CD14-positive monocyte (primary cell): ENCODE measurements at regions not wholly inside any gene's neighbourhood (a gene's known extent, or its start where the extent isn't known, plus 50 kb on each side); places are given as distances from the start of the nearest gene placed in this dataset.

Experiments
- DNase-seq, 3 donors: peaks; one replicate each; pipeline ENCODE4 v3.0.0-alpha.2; 2011 to 2022
- H2AFZ ChIP-seq: 2 replicates; pipeline ENCODE4 v1.6.0; 2012; ENCODE audit warnings: mild to moderate bottlenecking, low read depth, low read length, inconsistent platforms; ENCODE audit not compliant: insufficient read depth, poor library complexity, severe bottlenecking
- H3K27ac ChIP-seq, 2 donors: 1 replicate in 1 of 2; 2 replicates in 1 of 2; pipeline ENCODE4 v1.5.1; 2012 to 2013; ENCODE audit warnings: low read length in 2 of 2, control low read depth in 1 of 2, inconsistent platforms in 1 of 2, low read depth in 1 of 2, mild to moderate bottlenecking in 1 of 2
- H3K27me3 ChIP-seq, 2 donors: one replicate each; pipeline versions ENCODE4 v1.6.0 to v1.6.1; 2011 to 2013; ENCODE audit warnings: low read length in 2 of 2; ENCODE audit not compliant: control insufficient read depth in 2 of 2, insufficient read depth in 2 of 2
- H3K36me3 ChIP-seq, 2 donors: replicated peaks in 1 of 2; 1 replicate in 1 of 2; 2 replicates in 1 of 2; pipeline versions ENCODE4 v1.5.1 to v1.6.1; 2012 to 2013; ENCODE audit warnings: low read length in 2 of 2, control low read depth in 1 of 2, inconsistent platforms in 1 of 2, mild to moderate bottlenecking in 1 of 2; ENCODE audit not compliant: insufficient read depth in 2 of 2, control insufficient read depth in 1 of 2
- H3K4me1 ChIP-seq, 2 donors: 1 replicate in 1 of 2; 2 replicates in 1 of 2; pipeline versions ENCODE4 v1.5.1 to v1.6.1; 2012 to 2013; ENCODE audit warnings: low read length in 2 of 2, control low read depth in 1 of 2, inconsistent platforms in 1 of 2, mild to moderate bottlenecking in 1 of 2, moderate library complexity in 1 of 2; ENCODE audit not compliant: insufficient read depth in 2 of 2, control insufficient read depth in 1 of 2
- H3K4me2 ChIP-seq: replicated peaks from 2 replicates; pipeline ENCODE3; 2012; ENCODE audit warnings: low read length, moderate library complexity, mild to moderate bottlenecking; ENCODE audit not compliant: poor library complexity, severe bottlenecking; ENCODE audit errors: extremely low read depth
- H3K4me3 ChIP-seq, 3 experiments: fragments of 200-600 bp in 1 of 3; sonication (generic) in 1 of 3; replicated peaks in 1 of 3; 1 replicate in 2 of 3; 2 replicates in 1 of 3; pipeline ENCODE4 v1.5.1; 2011 to 2013; ENCODE audit warnings: low read length in 3 of 3, mild to moderate bottlenecking in 3 of 3, control low read depth in 2 of 3, low read depth in 2 of 3, inconsistent platforms in 1 of 3, moderate library complexity in 1 of 3
- H3K79me2 ChIP-seq: 2 replicates; pipeline ENCODE4 v1.6.0; 2012; ENCODE audit warnings: mild to moderate bottlenecking, control low read depth, inconsistent platforms, low read length, moderate library complexity; ENCODE audit not compliant: insufficient read depth
- H3K9ac ChIP-seq: 2 replicates; pipeline ENCODE4 v1.6.0; 2017; ENCODE audit warnings: low read length, mild to moderate bottlenecking; ENCODE audit not compliant: insufficient read depth, poor library complexity, severe bottlenecking
- H3K9me3 ChIP-seq, 2 donors: replicated peaks in 1 of 2; 1 replicate in 1 of 2; 2 replicates in 1 of 2; pipeline versions ENCODE4 v1.5.1 to v1.6.1; 2012 to 2013; ENCODE audit warnings: low read length in 2 of 2, control low read depth in 1 of 2; ENCODE audit not compliant: control insufficient read depth in 1 of 2, insufficient read depth in 1 of 2
- H4K20me1 ChIP-seq: 2 replicates; pipeline ENCODE4 v1.6.0; 2012; ENCODE audit warnings: mild to moderate bottlenecking, low read length, control low read depth, moderate library complexity; ENCODE audit not compliant: insufficient read depth
- H3K27ac Mint-ChIP-seq, 7 donors: one replicate each; pipeline ENCODE4 v1.8.0; 2020; ENCODE audit warnings: mild to moderate bottlenecking in 7 of 7, mixed read lengths in 7 of 7, moderate library complexity in 6 of 7, inconsistent platforms in 2 of 7
- H3K27me3 Mint-ChIP-seq, 3 donors: one replicate each; pipeline ENCODE4 v1.8.0; 2021 to 2022; ENCODE audit warnings: low read depth in 3 of 3, mild to moderate bottlenecking in 3 of 3, mixed read lengths in 3 of 3, moderate library complexity in 3 of 3, inconsistent platforms in 1 of 3
- H3K36me3 Mint-ChIP-seq, 2 donors: one replicate each; pipeline ENCODE4 v1.8.0; 2020; ENCODE audit warnings: mixed read lengths in 2 of 2, inconsistent platforms in 1 of 2, mild to moderate bottlenecking in 1 of 2
- H3K4me1 Mint-ChIP-seq: one replicate; pipeline ENCODE4 v1.8.0; 2020; ENCODE audit warnings: mild to moderate bottlenecking, mixed read lengths
- H3K4me3 Mint-ChIP-seq, 2 donors: one replicate each; pipeline ENCODE4 v1.8.0; 2020; ENCODE audit warnings: mild to moderate bottlenecking in 2 of 2, mixed read lengths in 2 of 2, moderate library complexity in 1 of 2
- H3K9me3 Mint-ChIP-seq, 7 donors: one replicate each; pipeline ENCODE4 v1.8.0; 2020 to 2022; ENCODE audit warnings: mixed read lengths in 7 of 7, mild to moderate bottlenecking in 6 of 7, moderate library complexity in 6 of 7, inconsistent platforms in 2 of 7
- CTCF ChIP-seq: fragments of 200-600 bp; IDR thresholded peaks from one replicate; pipeline ENCODE4 v1.8.0; 2022; ENCODE audit warnings: antibody characterized with exemption, mild to moderate bottlenecking
- WGBS: methylation state at CpG from one replicate; pipeline ENCODE4 v1.1.5; 2013; ENCODE audit warnings: missing lambda C conversion rate; ENCODE audit not compliant: insufficient coverage; 5-methylcytosine and 5-hydroxymethylcytosine counted together
- intact Hi-C, 2 donors: fragments of 100-400 bp; cut with micrococcal nuclease; formaldehyde crosslinking; loops; one replicate each; pipeline versions ENCODE4 v1.15.0 to v1.15.1; 2023

- Mint-ChIP-seq H3K9me3 (peaks cover 0 to 8% (median 2%) of the 10 kb centered on the region in 7 donors), H3K4me1 (no peaks in the 10 kb centered on the region), H3K4me3 (no peak overlapping the region), H3K27me3 (no peaks in the 10 kb centered on the region), H3K36me3 (no peaks in the 10 kb centered on the region), H3K27ac (no peak overlapping the region)
- H3K27ac ChIP-seq = no peak overlapping the region
- intact Hi-C loops = no loop called here
- H3K79me2 ChIP-seq = no peaks in the 10 kb centered on the region
- H3K9me3 ChIP-seq = peaks cover 3 to 7% of the 10 kb centered on the region in 2 donors
- no peaks in the 10 kb centered on the region for H4K20me1 ChIP-seq
- no peak overlapping the region for H3K4me2 ChIP-seq
- WGBS = 52% methylated on average over 2 of the region's 7 CpGs
- no peak overlapping the region for H3K4me3 ChIP-seq
- DNase-seq = no peak
- TF ChIP-seq CTCF = no peak
- no peak overlapping the region for H2AFZ ChIP-seq
- no peaks in the 10 kb centered on the region for H3K27me3 ChIP-seq
- no peaks in the 10 kb centered on the region for H3K4me1 ChIP-seq
- H3K9ac ChIP-seq = no peak overlapping the region
- no peaks in the 10 kb centered on the region for H3K36me3 ChIP-seq
Measured at GRCh38 chr9:13841746-13842462, 472.0 kb downstream of the NFIB start.

GRCh38 chr9:13832446-13832845 lies 481.5 kb downstream of the NFIB start:
- H3K36me3 Mint-ChIP-seq = no peaks in the 10 kb centered on the region
- peaks cover 16 to 17% of the 10 kb centered on the region in 2 donors for H3K9me3 ChIP-seq

More at GRCh38 chr9:13832446-13832845, 481.5 kb downstream of the NFIB start:
- Mint-ChIP-seq H3K27me3 (no peaks in the 10 kb centered on the region), H3K27ac (no peak overlapping the region), H3K9me3 (peaks cover 3 to 26% (median 13%) of the 10 kb centered on the region in 7 donors), H3K4me3 (no peak overlapping the region), H3K4me1 (no peaks in the 10 kb centered on the region)
- Histone ChIP-seq H3K4me3 (no peak overlapping the region), H3K27me3 (no peaks in the 10 kb centered on the region), H3K27ac (no peak overlapping the region), H3K79me2 (no peaks in the 10 kb centered on the region), H2AFZ (no peak overlapping the region), H3K4me1 (no peaks in the 10 kb centered on the region), H3K4me2 (no peak overlapping the region), H3K36me3 (no peaks in the 10 kb centered on the region), H3K9ac (no peak overlapping the region), H4K20me1 (no peaks in the 10 kb centered on the region)
- no peak for TF ChIP-seq CTCF
- no peak for DNase-seq
- intact Hi-C loops = no loop called here
